DOHH2 (cell line): ENCODE measurements at regions not wholly inside any gene's neighbourhood (a gene's known extent, or its start where the extent isn't known, plus 50 kb on each side); places are given as distances from the start of the nearest gene placed in this dataset.

ENCODE experiments used
- EZH2phosphoT487 ChIP-seq: fragments of 200-600 bp; sonication (generic); IDR thresholded peaks from 2 replicates; pipeline ENCODE4 v1.6.1; 2017; ENCODE audit warnings: borderline replicate concordance, mild to moderate bottlenecking, antibody characterized with exemption, low read length, moderate library complexity, mixed read lengths
- TF ChIP-seq, protein P1 (sequence below): fragments of 200-600 bp; sonication (generic); IDR thresholded peaks from one replicate; pipeline ENCODE4 v1.5.1; 2014; ENCODE audit warnings: antibody characterized with exemption, mild to moderate bottlenecking, low read depth, low read length; ENCODE audit not compliant: poor library complexity, severe bottlenecking

DNA sequence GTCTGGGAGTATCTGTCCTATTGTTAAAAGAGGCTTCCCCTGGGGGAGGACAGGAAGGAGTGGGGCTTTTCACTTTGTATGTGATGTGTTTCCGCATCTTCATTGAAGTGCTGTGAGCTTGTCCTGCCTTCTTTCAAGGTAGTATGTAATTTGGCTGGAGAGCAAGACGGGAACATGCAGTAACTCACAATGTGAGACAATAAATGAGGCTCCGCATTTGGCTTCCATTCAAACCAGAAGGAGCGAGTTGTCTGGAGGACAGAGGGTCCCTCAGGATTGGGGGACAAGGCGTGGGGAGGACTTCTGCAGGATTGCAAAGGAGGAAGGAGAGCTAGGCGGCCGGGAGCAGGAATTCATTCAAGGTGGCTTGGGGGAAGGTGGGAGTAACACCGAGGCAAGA lies 203.5 kb downstream of the RBFOX3 start:
- TF ChIP-seq, protein P1, sequence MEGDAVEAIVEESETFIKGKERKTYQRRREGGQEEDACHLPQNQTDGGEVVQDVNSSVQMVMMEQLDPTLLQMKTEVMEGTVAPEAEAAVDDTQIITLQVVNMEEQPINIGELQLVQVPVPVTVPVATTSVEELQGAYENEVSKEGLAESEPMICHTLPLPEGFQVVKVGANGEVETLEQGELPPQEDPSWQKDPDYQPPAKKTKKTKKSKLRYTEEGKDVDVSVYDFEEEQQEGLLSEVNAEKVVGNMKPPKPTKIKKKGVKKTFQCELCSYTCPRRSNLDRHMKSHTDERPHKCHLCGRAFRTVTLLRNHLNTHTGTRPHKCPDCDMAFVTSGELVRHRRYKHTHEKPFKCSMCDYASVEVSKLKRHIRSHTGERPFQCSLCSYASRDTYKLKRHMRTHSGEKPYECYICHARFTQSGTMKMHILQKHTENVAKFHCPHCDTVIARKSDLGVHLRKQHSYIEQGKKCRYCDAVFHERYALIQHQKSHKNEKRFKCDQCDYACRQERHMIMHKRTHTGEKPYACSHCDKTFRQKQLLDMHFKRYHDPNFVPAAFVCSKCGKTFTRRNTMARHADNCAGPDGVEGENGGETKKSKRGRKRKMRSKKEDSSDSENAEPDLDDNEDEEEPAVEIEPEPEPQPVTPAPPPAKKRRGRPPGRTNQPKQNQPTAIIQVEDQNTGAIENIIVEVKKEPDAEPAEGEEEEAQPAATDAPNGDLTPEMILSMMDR, result no peak
- no peak for TF ChIP-seq EZH2phosphoT487
